Muscle layer of duodenum (tissue), 2 donors: ENCODE measurements at regions not wholly inside any gene's neighbourhood (a gene's known extent, or its start where the extent isn't known, plus 50 kb on each side); places are given as distances from the start of the nearest gene placed in this dataset.

Source experiments
- H3K27ac ChIP-seq: one replicate; pipeline ENCODE4 v1.7.0; 2013; ENCODE audit warnings: mild to moderate bottlenecking, low read length
- H3K27me3 ChIP-seq: one replicate; pipeline ENCODE4 v1.7.0; 2013; ENCODE audit warnings: low read depth, mild to moderate bottlenecking, control low read depth, low read length
- H3K36me3 ChIP-seq, 2 donors: one replicate each; pipeline ENCODE4 v1.7.0; 2013; ENCODE audit warnings: low read length in 2 of 2, control low read depth in 1 of 2, mild to moderate bottlenecking in 1 of 2; ENCODE audit not compliant: insufficient read depth in 2 of 2, control insufficient read depth in 1 of 2
- H3K4me1 ChIP-seq, 2 donors: one replicate each; pipeline ENCODE4 v1.7.0; 2013; ENCODE audit warnings: low read length in 2 of 2, mild to moderate bottlenecking in 2 of 2, control low read depth in 1 of 2, moderate library complexity in 1 of 2; ENCODE audit not compliant: insufficient read depth in 2 of 2, control insufficient read depth in 1 of 2
- H3K4me3 ChIP-seq, 2 donors: one replicate each; pipeline ENCODE4 v1.7.0; 2013; ENCODE audit warnings: low read length in 2 of 2, low read depth in 1 of 2, mild to moderate bottlenecking in 1 of 2
- H3K9me3 ChIP-seq, 2 donors: one replicate each; pipeline ENCODE4 v1.7.0; 2013; ENCODE audit warnings: low read length in 2 of 2, control low read depth in 1 of 2, mild to moderate bottlenecking in 1 of 2; ENCODE audit not compliant: control insufficient read depth in 1 of 2
- donor health status: healthy.

DNA sequence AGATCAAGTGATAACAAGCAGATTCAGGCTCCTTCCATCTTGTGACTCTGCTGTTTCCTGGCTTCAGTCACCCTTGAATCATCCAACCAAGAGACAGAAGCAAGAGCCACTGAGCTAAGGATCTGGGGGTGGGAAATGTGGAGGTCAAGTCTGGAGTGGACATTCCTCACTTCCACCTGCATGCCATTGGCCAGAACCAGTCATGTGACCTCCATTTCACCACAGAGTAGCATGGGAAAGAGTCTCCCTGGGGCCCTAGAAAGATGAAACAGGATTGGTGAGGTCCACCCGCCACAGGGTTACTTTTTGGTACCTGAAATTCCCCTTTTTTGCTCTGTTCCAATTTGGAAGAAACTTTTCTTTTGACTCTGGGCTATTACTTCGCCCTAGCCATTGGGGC is 1006.0 kb upstream of the EEF2KMT start:
- no peak overlapping the region for H3K4me3 ChIP-seq
- H3K36me3 ChIP-seq = no peaks in the 10 kb centered on the region
- H3K27ac ChIP-seq = no peak overlapping the region
- no peaks in the 10 kb centered on the region for H3K9me3 ChIP-seq
- no peaks in the 10 kb centered on the region for H3K27me3 ChIP-seq
- H3K4me1 ChIP-seq = no peaks in the 10 kb centered on the region

GRCh38 chr16:6099102-6099501 is 1001.5 kb upstream of the EEF2KMT start:
- no peaks in the 10 kb centered on the region for H3K36me3 ChIP-seq
- H3K27me3 ChIP-seq = no peaks in the 10 kb centered on the region
- H3K4me3 ChIP-seq = no peak overlapping the region
- no peaks in the 10 kb centered on the region for H3K9me3 ChIP-seq
- no peaks in the 10 kb centered on the region for H3K4me1 ChIP-seq
- H3K27ac ChIP-seq = no peak overlapping the region

GRCh38 chr16:6096931-6097670 is 999.5 kb upstream of the EEF2KMT start:
- no peak overlapping the region for H3K27ac ChIP-seq
- no peaks in the 10 kb centered on the region for H3K4me1 ChIP-seq
- no peaks in the 10 kb centered on the region for H3K36me3 ChIP-seq
- H3K27me3 ChIP-seq = no peaks in the 10 kb centered on the region
- no peak overlapping the region for H3K4me3 ChIP-seq
- peaks cover 2 to 8% of the 10 kb centered on the region in 2 donors for H3K9me3 ChIP-seq

GRCh38 chr16:6095414-6095813 is 997.8 kb upstream of the EEF2KMT start:
- Histone ChIP-seq H3K4me1 (no peaks in the 10 kb centered on the region), H3K27me3 (no peaks in the 10 kb centered on the region), H3K36me3 (no peaks in the 10 kb centered on the region), H3K9me3 (peaks cover 4 to 12% of the 10 kb centered on the region in 2 donors), H3K27ac (no peak overlapping the region), H3K4me3 (no peak overlapping the region)

GRCh38 chr16:6091021-6091420 is 993.4 kb upstream of the EEF2KMT start:
- Histone ChIP-seq H3K27ac (no peak overlapping the region), H3K4me1 (no peaks in the 10 kb centered on the region), H3K36me3 (no peaks in the 10 kb centered on the region), H3K9me3 (peaks cover 4 to 18% of the 10 kb centered on the region in 2 donors), H3K27me3 (no peaks in the 10 kb centered on the region), H3K4me3 (no peak overlapping the region)

- no peak overlapping the region for H3K4me3 ChIP-seq
Measured at GRCh38 chr16:6081320-6081976, 983.9 kb upstream of the EEF2KMT start.

GRCh38 chr16:6076631-6077030 is 979.0 kb upstream of the EEF2KMT start:
- Histone ChIP-seq H3K4me3 (no peak overlapping the region), H3K27ac (no peak overlapping the region), H3K4me1 (no peaks in the 10 kb centered on the region), H3K36me3 (no peaks in the 10 kb centered on the region), H3K9me3 (no peaks in the 10 kb centered on the region), H3K27me3 (no peaks in the 10 kb centered on the region)

More at GRCh38 chr16:6081320-6081976, 983.9 kb upstream of the EEF2KMT start:
- H3K36me3 ChIP-seq = no peaks in the 10 kb centered on the region
- no peaks in the 10 kb centered on the region for H3K4me1 ChIP-seq
- H3K9me3 ChIP-seq = no peaks in the 10 kb centered on the region
- H3K27ac ChIP-seq = no peak overlapping the region
- H3K27me3 ChIP-seq = no peaks in the 10 kb centered on the region

DNA sequence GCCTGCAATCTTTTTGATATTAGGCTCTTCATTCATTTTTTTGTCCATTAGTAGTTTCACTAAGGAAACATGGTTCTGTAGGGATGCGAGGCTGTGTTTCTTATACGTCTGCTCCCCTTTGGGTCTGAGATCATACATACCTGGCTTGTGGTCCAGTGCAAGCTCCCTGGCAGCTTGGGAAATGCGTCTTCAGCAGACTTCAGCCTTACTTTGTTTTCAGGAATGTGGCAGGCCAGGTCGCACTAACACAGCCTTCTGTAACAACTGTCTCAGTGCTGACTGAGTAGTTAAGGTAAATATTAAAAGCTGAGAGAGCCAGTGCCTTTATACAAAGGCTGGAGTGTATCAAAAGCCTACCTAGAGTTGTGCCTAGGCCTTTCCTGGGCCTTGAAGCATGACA is 970.5 kb upstream of the EEF2KMT start:
- H3K27ac ChIP-seq = no peak overlapping the region
- no peaks in the 10 kb centered on the region for H3K27me3 ChIP-seq
- no peaks in the 10 kb centered on the region for H3K4me1 ChIP-seq
- no peaks in the 10 kb centered on the region for H3K9me3 ChIP-seq
- no peak overlapping the region for H3K4me3 ChIP-seq
- no peaks in the 10 kb centered on the region for H3K36me3 ChIP-seq

DNA sequence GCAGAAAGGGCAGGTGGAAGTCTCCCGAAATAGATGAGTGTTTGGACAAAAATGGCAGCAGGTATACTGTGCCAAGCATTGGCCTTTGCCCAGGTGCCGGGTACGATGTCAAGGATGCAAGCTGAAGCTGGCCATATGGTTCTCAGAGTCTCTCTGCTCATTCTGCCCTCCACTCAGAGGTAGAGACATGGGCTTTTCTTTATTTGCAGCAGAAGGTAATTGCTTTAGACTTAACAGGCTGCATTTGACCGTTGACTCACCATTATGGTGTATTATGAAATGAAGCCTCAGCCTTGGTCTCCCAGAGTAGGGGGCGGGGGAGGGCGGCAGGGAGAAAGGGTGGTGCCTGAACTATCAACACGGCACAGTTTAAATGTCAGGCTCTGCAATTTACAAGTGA is 969.1 kb upstream of the EEF2KMT start:
- Histone ChIP-seq H3K27me3 (no peaks in the 10 kb centered on the region), H3K4me1 (no peaks in the 10 kb centered on the region), H3K27ac (no peak overlapping the region), H3K4me3 (no peak overlapping the region), H3K9me3 (no peaks in the 10 kb centered on the region), H3K36me3 (no peaks in the 10 kb centered on the region)

- Histone ChIP-seq H3K9me3 (no peaks in the 10 kb centered on the region), H3K36me3 (no peaks in the 10 kb centered on the region)
Measured at GRCh38 chr16:6063526-6063925, 965.9 kb upstream of the EEF2KMT start.

GRCh38 chr16:6059671-6060070 is 962.1 kb upstream of the EEF2KMT start:
- Histone ChIP-seq H3K27ac (no peak overlapping the region), H3K4me1 (no peaks in the 10 kb centered on the region), H3K36me3 (no peaks in the 10 kb centered on the region), H3K4me3 (no peak overlapping the region), H3K9me3 (no peaks in the 10 kb centered on the region), H3K27me3 (no peaks in the 10 kb centered on the region)

More at GRCh38 chr16:6063526-6063925, 965.9 kb upstream of the EEF2KMT start:
- Histone ChIP-seq H3K27me3 (no peaks in the 10 kb centered on the region), H3K27ac (no peak overlapping the region), H3K4me1 (no peaks in the 10 kb centered on the region), H3K4me3 (no peak overlapping the region)
